ENCODE measurements at regions not wholly inside any gene's neighbourhood (a gene's known extent, or its start where the extent isn't known, plus 50 kb on each side); places are given as distances from the start of the nearest gene placed in this dataset.
"Not testable (repeated sequence)": the region's sequence is repeated elsewhere in the genome, so short reads cannot be mapped to it uniquely, and the experiment has no call there.

DNA sequence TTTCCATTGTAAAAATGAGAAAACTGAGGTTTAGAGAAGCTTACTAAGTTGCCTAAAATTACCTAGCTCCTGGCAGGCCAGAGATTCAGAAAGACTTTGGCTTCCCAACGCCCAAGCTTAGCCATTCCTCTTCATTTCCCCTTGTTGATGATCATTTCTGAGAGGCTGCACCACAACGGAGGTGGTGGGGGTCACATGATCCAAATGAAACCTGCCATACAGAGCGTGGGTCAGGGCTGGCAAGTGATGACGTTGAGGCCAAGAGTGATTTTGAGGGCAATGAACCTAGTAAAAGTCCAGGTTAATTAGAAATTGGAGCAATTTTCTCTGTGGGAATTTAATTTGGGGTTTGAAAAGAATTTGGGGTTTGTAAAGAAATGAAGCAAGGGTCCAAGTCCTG is 109.9 kb downstream of the TMEM182 start:
- DNase-seq: no peak

- peak; percentile 19 for DNase-seq
These were observed 110.6 kb downstream of the TMEM182 start for GRCh38 chr2:102872388-102872787.

GRCh38 chr2:102879513-102879912 is 117.7 kb downstream of the TMEM182 start:
- not testable (repeated sequence) for DNase-seq

- no peak for DNase-seq
These were observed 118.9 kb downstream of the TMEM182 start for GRCh38 chr2:102880731-102881130.

GRCh38 chr2:102886216-102886893 is 124.5 kb downstream of the TMEM182 start:
- DNase-seq: no peak

DNA sequence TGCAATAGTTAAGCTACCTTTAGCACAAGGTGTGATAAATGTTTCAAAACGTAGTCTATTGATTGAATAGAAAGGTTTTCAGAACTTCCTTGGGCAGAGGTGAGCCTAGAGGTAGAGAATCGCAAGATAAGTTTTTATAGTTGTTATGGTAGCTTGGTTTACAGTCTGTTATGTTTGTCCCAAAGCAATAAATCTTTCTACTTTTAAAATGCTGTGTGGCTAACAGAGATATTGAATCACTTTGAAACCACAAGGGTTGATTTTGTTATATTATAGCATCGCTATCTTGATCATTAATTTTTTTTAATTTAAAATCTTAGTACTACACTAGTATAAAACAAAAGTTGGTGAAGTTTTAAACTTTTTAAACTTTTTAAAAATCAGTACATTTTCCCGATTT is 126.7 kb downstream of the TMEM182 start:
- no peak for DNase-seq

- DNase-seq: no peak
These were observed 129.5 kb downstream of the TMEM182 start for GRCh38 chr2:102891296-102891695.

- DNase-seq: peak; percentile 3
These were observed 131.0 kb downstream of the TMEM182 start for GRCh38 chr2:102892698-102893310.

DNA sequence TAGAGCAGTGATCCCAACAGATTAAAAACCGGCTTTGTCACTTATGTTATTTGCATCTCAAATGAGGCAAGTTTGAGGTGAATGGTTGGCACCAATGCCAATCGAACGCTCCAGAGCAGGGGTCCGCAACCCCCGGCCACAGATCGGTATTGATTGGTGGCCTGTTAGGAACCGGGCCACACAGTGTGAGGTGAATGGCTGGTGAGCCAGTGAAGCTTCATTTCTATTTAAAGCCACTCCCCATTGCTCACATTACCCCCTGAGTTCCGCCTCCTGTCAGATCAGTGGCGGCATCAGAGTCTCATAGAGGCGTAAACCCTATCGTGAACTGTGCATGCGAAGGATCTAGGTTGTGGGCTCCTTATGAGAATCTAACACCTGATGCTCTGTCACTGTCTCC is 132.0 kb downstream of the TMEM182 start:
- DNase-seq: no peak

DNA sequence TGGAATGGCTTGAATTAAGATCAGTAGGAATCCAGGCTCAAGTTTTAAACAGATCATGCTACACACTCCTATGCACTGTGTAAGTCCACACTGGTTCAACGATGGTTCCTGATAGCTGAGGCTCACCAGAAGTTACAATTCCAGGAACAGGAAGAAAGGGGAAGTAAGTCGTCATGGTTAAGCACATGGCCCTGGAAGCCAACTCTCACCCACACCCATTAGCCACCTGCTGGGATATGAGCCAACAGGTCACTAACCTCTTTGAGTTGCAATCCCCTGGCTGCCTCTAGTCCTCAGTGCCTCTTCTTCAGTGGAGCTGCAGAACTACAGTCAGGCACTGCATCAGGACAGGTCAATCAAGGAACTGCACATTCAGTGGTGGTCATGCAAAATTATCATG is 133.5 kb downstream of the TMEM182 start:
- no peak for DNase-seq

GRCh38 chr2:102909240-102909639 is 147.4 kb downstream of the TMEM182 start:
- not testable (repeated sequence) for DNase-seq

DNA sequence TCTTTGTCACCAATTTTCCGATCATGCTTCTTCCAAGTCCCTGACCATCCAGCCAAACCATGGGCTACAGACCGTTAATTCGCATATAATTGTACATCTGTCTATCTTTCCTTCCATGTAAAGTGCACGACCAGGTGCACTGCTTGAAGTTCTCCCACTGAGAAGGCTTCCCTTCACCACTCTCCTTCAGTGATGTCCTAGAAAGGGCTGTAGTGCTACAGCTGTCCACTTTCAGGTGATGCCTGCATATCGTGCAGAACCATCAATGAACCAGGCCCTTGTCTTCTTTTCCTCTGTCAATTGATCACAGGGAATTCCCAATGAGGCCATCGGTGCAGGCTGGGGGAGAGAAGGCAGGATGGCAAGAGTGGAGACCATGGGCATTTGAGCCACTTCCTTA is 148.9 kb downstream of the TMEM182 start:
- no peak for DNase-seq

GRCh38 chr2:102915128-102915527 is 153.3 kb downstream of the TMEM182 start:
- DNase-seq: no peak

DNA sequence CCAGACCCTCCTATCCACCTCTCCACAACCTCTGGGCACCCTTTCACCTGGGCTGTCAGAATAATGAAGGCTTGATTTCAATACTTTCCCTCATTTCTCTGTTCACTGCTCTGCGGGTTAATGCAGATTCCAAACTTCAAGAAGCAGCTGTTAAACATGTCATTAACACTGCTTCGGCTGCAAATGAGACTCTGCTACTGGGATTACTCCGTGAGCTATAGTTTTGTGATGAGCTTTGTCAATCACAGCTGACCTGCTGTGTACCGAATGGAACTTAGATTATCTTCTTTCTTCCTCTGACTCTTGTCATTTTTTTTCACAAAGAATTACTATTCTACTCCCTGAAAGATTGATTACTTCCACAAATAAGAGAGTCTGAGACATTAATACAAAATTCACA is 160.5 kb downstream of the TMEM182 start:
- no peak for DNase-seq

DNA sequence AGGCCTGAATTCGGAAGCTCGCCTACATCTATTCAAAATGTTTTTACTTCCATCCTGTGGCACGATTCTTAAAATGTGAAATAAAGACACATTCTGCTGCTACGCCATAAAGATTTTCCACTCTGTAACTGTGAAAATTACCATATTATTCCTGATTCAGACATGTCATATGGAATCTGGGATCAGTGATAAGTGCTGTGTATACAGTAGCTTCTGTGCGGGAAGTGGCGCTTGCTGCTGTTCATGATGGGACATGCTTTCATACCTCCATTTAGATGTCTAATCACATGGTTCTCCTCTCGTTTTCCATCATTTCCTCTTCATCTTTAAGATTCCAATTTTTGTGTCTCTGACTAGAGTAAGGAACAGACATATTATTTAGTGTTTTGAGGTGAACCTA is 163.2 kb downstream of the TMEM182 start:
- no peak for DNase-seq

- DNase-seq: no peak
These were observed 166.0 kb downstream of the TMEM182 start for GRCh38 chr2:102927854-102928267.

DNA sequence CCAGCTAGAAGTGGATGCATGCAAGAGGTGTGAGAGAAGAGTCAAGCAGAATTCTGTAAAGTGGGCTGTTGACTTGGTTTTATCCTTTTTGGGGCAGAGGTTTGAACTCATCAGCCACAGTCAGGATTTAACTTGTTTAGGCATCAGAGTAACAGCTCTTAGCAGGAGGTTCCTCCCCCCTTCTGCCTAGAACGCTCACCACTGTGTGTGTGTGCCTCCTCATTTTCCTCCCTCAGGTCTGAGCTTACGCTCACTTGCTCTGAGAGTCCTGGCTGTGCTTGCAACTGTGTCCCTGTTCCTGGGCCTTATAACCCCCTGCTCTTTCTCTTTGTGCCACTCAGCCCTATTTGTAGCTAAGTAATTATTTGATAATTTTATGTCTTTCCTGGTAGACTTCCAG is 167.9 kb downstream of the TMEM182 start:
- DNase-seq: no peak

- no peak for DNase-seq
These were observed 170.7 kb downstream of the TMEM182 start for GRCh38 chr2:102932501-102932900.

DNA sequence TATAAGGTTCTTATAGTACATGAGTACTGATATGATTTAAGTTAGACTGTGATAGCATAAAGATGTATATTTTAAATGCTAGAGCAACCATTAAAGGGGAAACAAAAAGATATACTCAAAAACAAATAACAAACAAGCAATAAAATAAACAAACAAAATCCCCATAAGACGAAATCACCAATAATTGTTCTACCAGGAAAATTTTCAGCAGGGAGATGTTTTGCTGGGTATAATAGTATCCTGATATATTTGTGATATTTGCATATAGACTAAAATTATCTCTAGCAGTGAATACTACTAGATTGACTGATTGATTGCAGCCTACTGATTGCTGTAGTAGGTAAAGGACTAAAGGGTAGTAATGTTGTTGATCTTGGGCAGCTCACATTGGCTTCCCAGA is 177.4 kb downstream of the TMEM182 start:
- DNase-seq: no peak

- no peak for DNase-seq
These were observed 178.9 kb downstream of the TMEM182 start for GRCh38 chr2:102940684-102941083.

DNA sequence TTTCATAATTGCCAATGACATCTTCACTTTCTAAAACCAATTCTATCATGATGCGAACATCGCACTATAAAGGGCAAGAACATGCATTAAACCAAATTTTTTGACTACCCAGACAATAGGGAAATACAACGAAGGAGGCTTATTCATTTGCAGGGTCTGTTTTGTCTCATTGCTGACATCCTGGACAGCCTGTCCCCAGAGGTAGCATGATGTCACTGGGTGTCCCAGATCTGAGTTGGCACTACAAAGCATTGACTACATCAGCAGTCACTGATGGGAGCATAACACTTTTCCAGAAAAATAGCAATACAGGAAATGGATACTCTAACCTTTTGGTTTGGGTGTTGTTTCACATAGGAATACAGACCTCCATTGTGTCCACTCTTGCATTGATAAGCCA is 180.3 kb downstream of the TMEM182 start:
- DNase-seq: no peak

GRCh38 chr2:102943251-102943650 is 181.4 kb downstream of the TMEM182 start:
- DNase-seq: no peak

GRCh38 chr2:102950371-102950946 is 188.6 kb downstream of the TMEM182 start:
- DNase-seq: no peak

DNA sequence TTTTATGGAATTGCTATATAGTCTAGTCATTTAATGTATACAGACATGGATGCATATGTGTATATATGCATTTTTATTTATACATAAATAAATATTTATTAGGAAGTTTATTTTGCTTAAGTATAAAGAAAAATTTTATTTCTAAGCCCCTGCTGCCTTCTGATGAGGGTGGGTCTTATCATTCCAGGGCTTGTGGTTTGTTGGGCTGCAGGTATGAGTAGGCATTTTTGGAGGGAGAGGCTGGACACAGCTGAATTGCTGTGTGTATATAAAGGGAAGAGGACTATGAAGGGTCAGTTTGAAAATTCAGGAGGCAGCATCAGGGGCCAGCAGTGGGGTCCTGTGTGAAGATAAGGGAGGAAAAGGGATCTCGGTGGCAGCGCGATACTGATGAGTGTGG is 189.4 kb downstream of the TMEM182 start:
- DNase-seq: no peak

DNA sequence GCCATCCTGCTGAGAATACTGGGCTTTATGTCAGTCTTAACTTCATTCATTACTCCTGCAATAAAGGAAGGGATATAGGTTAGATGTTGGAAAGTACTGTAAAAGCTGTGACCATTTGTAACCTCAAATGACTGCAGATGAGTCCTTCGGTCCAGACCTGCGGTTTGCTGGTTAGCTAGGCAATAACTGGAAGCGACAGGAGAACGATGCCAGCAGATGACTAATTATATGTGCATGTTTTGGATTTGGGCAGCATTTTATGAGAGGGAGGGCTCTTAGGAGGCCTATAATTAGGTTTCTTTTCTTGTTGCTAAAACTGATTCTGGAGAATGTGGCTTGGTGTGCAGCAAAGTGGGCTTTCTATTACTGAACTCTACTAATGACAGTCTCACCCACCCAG is 205.6 kb downstream of the TMEM182 start:
- DNase-seq: no peak
